ENCODE measurements at regions not wholly inside any gene's neighbourhood (a gene's known extent, or its start where the extent isn't known, plus 50 kb on each side); places are given as distances from the start of the nearest gene placed in this dataset.

- DNase-seq: no peak
These were observed 158.9 kb downstream of the PPP1R2C start for GRCh38 chrX:42619068-42619467.

GRCh38 chrX:42616981-42617380 lies 161.0 kb downstream of the PPP1R2C start:
- no peak for DNase-seq

- DNase-seq: no peak
These were observed 162.8 kb downstream of the PPP1R2C start for GRCh38 chrX:42615161-42615563.

- DNase-seq: no peak
These were observed 171.4 kb downstream of the PPP1R2C start for GRCh38 chrX:42606591-42606990.

GRCh38 chrX:42604302-42604701 lies 173.7 kb downstream of the PPP1R2C start:
- DNase-seq: no peak

GRCh38 chrX:42603016-42603415 lies 174.9 kb downstream of the PPP1R2C start:
- DNase-seq: no peak

GRCh38 chrX:42602566-42602965 lies 175.4 kb downstream of the PPP1R2C start:
- no peak for DNase-seq

- no peak for DNase-seq
These were observed 175.8 kb downstream of the PPP1R2C start for GRCh38 chrX:42602136-42602535.

GRCh38 chrX:42597481-42597880 lies 180.5 kb downstream of the PPP1R2C start:
- no peak for DNase-seq

GRCh38 chrX:42585842-42586621 lies 191.9 kb downstream of the PPP1R2C start:
- DNase-seq: no peak

- no peak for DNase-seq
These were observed 200.0 kb downstream of the PPP1R2C start for GRCh38 chrX:42577936-42578470.

GRCh38 chrX:42567268-42567667 lies 210.7 kb downstream of the PPP1R2C start:
- no peak for DNase-seq

- DNase-seq: no peak
These were observed 212.2 kb downstream of the PPP1R2C start for GRCh38 chrX:42565739-42566138.

- no peak for DNase-seq
These were observed 231.2 kb downstream of the PPP1R2C start for GRCh38 chrX:42546800-42547199.

- no peak for DNase-seq
These were observed 233.1 kb downstream of the PPP1R2C start for GRCh38 chrX:42544883-42545282.

- DNase-seq: no peak
These were observed 236.4 kb downstream of the PPP1R2C start for GRCh38 chrX:42541554-42541953.

- no peak for DNase-seq
These were observed 237.8 kb downstream of the PPP1R2C start for GRCh38 chrX:42540146-42540545.

GRCh38 chrX:42538405-42538804 lies 239.6 kb downstream of the PPP1R2C start:
- DNase-seq: no peak

- DNase-seq: no peak
These were observed 241.7 kb downstream of the PPP1R2C start for GRCh38 chrX:42536286-42536685.

GRCh38 chrX:42535233-42535632 lies 242.7 kb downstream of the PPP1R2C start:
- no peak for DNase-seq

- DNase-seq: no peak
These were observed 244.2 kb downstream of the PPP1R2C start for GRCh38 chrX:42533761-42534160.

- DNase-seq: no peak
These were observed 246.5 kb downstream of the PPP1R2C start for GRCh38 chrX:42531441-42531840.

- peak; percentile 23 for DNase-seq
These were observed 247.9 kb downstream of the PPP1R2C start for GRCh38 chrX:42530027-42530426.

- no peak for DNase-seq
These were observed 253.6 kb downstream of the PPP1R2C start for GRCh38 chrX:42524379-42524778.
